ENCODE measurements at regions not wholly inside any gene's neighbourhood (a gene's known extent, or its start where the extent isn't known, plus 50 kb on each side); places are given as distances from the start of the nearest gene placed in this dataset.

GRCh38 chr14:31943861-31944255 lies 133.2 kb upstream of the ARHGAP5 start:
- no peak for DNase-seq (ENCODE audit: low read depth, low spot score)

DNA sequence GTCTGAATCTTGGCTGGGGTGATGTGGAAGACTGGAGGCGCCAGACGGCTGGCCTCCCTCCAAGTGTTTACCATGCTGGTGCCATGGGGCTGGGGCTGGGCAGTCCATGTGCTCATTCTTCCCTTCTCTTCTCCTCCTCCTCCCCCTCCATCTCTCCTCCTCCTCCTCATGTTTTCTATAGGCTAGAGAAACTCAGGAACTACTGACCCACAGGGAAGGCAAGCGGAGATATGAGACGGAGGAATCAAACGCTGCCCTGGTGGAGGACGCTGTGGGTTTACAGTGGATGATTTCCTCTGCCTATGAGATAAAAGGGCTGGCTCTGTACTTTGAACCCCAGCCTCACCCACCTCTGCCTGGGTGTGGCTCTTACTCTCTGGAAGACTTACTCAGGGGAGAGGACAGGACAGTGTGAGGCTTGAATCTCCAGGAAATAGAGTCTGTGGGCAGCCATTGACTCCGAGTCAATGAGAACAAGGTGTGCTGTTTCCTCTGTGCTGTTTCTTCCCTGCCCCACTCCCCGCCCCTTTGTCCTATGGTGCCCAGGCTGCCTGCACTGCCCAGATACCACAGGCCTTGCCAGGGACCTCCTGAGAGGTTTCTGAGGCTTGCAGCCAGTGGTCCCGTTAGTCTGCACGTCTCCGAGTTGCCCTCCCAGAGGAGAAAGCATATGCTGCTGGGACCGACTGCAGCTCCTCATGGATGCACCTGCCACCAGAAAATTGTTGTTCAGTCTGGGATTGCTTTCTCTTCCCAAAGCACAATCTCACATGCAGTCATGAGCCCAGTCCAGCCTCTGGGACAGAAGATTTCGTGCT lies 132.6 kb upstream of the ARHGAP5 start:
- DNase-seq (ENCODE audit: low read depth, low spot score): no peak

DNA sequence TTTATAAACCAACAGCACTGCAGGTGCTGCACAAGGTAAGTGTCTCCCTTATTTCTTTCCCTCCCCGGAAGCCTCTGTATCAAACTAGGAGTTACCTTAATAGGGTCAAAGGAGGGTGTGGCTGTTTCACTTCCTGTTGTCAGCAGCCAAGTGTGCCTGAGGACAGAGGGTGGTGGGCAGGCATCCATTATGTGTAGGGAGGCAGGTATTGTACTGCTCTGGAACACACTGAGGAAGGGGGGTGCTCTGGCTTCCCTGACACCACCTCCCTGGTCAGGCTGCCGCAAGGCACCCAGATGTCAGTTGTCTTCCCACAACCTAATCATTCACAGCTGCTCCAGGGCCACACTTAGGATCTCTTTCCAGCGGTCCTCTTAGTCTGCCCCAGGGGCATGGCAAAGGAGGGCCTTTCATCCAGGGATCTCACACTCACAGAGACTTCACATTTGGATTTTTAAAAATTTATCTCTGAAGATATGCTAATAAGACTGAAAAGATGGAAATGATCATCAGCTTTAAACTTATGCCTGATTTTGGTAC lies 132.0 kb upstream of the ARHGAP5 start:
- no peak for DNase-seq (ENCODE audit: low read depth, low spot score)

- no peak for DNase-seq (ENCODE audit: low read depth, low spot score)
Measured at GRCh38 chr14:31945701-31946100, 131.4 kb upstream of the ARHGAP5 start.

DNA sequence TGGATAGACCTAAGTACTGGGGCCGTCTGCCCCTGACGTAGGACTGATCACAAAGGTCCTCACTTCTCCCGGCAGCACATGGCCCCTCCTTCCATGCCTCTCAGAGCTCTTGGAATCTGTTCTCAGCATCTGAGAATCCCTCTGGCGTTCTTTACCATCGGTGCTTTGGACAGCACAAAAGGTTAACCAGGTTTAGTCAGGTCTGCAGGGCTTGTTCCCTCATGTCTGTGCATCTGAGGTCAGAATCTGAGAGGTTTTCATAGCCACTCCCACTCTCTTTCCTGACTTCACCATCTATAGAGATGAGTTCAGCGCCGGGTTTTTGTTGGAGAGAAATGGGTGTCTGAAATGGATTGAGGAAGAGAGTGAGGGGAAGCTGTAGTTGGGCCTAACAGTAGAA lies 130.0 kb upstream of the ARHGAP5 start:
- no peak for DNase-seq (ENCODE audit: low read depth, low spot score)

DNA sequence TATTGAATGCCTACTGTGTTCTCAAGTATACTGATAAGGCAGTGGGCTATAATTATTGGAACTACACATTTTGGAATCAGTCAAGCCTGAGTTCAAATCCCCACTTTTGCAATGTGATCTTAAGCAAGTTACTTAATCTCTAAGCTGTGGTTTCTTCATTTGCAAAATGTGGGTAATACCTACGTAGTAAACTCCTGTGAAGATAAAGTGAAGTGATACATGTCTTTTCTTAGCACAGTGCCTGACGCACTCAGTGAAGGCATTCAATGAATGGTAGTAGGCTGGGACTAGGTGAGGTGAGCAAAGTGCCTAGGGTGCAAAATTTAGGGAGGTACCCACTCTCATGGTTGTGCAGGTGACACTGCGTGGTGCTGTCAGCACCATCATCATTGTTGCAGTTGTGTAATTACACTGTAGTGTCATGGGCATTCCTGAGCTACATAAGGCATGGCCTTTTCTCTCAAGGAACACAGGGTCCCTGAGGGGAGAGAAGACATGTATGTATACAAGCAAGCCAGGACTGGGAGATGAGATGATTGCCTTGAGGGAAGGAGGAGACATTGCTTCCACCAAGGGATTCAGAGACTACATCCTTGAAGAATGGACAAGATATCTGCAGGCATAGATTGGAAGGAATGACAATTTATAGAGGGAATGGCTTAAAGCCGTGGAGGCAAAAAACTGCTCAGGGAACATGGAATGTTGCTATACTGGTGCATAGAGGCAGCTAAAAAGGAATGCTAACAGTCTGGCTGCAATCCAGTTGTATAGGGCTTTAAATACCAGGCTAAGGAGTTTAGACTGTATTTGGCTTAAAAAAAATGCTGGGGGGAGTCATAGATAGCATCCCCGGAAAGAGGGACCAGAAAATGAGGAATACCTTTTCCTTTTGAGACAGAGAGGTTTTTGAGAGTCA lies 129.2 kb upstream of the ARHGAP5 start:
- DNase-seq (ENCODE audit: low read depth, low spot score): peak; percentile 26

- peak; percentile 18 for DNase-seq (ENCODE audit: low read depth, low spot score)
Measured at GRCh38 chr14:31949709-31950108, 127.4 kb upstream of the ARHGAP5 start.

- no peak for DNase-seq (ENCODE audit: low read depth, low spot score)
Measured at GRCh38 chr14:31950331-31950730, 126.8 kb upstream of the ARHGAP5 start.

DNA sequence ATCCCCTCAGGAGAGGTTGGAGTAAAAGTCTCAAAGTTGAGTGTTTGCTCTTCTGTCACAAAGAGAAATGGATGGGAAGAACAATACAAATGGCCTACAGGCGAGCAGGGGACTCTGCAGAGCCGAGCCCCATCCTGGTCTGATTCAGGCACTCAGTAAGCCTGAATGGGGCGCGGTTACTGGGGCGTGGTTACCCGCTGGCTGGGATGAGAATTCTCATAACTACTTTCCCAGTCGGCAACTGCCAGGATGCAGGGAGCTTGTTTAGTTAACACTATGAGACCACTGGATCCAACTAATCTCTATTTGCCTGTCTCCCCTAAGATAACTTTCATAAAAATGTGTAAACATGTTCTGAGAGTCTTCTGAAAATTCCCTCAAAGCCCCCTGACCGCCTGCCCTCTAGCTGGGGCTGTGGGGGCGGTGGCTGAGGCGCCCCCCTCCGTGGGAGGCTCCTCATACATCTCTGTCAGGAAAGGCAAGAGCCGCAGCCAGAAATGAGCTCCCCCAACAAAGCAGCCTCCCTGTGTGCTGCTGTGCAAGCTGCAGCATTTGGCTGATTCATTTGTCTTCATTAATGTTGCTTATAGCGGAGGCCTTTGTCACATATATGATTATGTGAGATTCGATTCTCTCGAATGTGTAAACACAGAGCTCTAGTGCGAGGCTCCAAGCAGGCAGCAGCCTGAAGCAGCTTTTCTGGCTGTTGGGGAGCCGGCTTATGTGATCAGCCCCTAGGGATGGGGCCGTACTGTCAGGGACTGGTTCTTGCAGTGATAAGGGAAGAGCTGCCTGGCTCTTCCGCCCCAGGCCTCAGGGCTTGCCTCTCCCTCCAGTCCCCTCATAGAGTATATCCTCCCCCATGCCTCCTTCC lies 126.1 kb upstream of the ARHGAP5 start:
- DNase-seq (ENCODE audit: low read depth, low spot score): peak; percentile 80

DNA sequence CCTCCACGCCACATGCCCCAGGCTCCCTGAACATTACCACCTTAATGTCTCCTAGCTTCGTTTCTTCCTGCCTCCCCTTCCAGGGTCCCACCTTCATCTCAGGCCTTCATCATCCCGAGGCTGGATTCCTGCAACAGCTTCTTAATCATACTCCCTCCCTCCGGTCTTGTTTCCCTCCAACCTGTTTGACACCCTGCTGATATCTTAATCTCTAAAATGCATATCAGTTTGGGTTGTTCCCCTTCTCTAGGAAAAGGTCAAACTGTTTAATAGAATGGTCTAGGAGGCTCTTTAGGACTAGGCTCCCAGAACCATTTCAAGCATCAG lies 125.5 kb upstream of the ARHGAP5 start:
- DNase-seq (ENCODE audit: low read depth, low spot score): no peak

- DNase-seq (ENCODE audit: low read depth, low spot score): no peak
Measured at GRCh38 chr14:31952573-31952972, 124.5 kb upstream of the ARHGAP5 start.

DNA sequence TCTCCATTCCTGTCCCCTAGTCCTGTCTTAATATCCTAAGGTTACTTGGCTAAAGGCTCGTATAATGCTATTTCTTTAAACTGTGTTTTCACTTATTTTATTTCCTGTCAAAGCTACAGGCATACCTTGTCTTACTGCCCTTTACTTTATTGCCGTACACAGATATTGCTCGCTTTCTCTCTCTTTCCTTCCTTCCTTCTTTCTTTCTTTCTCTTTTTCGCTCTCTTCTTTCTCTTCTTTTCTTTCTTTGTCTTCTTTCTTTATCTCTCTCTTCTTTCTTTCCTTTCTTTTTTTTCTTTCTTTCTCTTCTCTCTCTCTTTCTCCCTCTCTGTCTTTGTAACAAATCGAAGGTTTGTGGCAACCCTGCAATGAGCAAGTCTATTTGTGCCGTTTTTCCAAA lies 123.9 kb upstream of the ARHGAP5 start:
- no peak for DNase-seq (ENCODE audit: low read depth, low spot score)

DNA sequence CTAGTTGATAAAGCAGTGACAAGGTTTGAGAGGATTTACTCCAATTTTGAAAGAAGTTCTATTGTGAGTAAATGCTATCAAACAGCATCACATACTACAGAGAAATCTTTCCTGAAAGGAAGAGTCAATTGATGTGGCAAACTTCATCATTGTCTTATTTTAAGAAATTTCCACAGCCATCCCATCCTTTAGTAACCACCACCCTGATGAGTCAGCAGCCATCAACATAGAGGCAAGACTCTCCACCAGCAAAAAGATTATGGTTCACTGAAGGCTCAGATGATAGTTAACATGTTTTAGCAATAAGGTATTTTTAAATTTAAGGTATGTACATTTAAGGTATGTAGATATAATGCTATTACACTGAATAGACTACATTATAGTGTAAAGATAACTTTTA lies 122.1 kb upstream of the ARHGAP5 start:
- DNase-seq (ENCODE audit: low read depth, low spot score): no peak

DNA sequence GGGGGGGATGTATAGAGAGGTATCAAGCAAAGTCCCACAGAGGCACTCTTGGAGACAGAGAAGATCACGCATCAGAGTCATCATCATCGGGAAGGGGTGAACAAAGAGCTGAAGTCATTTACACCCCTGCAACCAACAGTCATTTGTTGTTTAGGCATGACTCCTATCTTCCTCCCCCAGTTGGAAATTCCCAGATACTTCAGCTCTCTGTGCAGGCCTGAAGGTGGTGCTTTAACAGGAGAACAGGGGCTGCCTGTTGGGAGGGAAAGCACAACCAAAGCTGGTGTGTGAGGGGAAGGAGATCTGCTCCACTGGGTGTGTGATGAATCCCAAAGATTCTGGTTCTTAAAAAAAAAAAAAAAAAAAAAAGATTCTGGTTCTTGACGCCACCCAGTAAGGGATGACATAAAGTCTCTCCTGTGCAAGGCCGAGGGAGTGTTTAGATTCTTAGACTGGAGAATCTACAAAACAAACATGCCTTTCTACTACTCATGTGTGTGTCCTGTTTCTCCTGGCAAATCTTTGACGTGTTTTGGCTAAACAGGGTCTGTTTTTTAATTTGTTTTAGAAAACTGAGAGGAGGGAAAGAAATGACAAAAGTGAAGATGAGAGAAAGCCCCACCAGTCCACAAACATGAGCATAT lies 121.0 kb upstream of the ARHGAP5 start:
- no peak for DNase-seq (ENCODE audit: low read depth, low spot score)

- no peak for DNase-seq (ENCODE audit: low read depth, low spot score)
Measured at GRCh38 chr14:31957565-31957964, 119.5 kb upstream of the ARHGAP5 start.

GRCh38 chr14:31960039-31960438 lies 117.1 kb upstream of the ARHGAP5 start:
- no peak for DNase-seq (ENCODE audit: low read depth, low spot score)

- DNase-seq (ENCODE audit: low read depth, low spot score): no peak
Measured at GRCh38 chr14:31961896-31962295, 115.2 kb upstream of the ARHGAP5 start.

DNA sequence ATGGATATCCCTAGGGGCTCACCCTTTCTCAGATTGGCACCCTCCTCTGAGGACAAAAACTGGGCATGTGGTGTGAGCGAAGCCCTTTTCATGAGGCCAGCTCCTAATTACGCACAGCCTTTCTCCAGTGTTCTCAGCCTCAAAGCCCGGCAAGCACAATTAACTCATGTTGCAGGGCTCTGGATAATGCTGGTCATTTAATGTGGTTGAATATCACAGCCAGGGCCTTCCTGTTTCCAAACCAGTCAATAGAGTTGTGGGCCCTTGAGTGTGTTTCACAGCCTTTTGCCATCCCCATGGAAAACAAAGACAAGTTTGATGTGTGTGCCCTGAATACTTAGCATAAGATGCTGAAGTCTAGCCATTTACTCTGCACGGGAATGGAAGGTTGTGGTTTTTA lies 114.2 kb upstream of the ARHGAP5 start:
- DNase-seq (ENCODE audit: low read depth, low spot score): no peak

DNA sequence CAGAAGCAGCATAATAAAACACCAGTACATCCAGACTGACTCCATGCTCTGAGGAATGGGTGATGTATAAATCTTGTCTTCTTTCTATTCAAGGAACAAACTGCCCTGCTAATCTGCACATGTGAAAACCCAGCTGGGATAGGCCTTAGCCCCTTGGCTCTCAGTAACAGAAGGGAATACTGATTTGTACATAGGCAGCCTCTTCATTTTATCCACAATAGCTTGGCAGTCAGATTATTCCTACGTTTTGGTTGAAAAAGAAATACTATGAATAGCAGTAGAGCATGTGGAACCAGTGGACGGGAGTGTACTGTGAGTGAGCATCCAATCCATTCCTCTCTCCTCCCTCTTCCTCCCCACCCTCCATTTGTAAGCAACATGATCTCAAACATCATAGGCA lies 113.5 kb upstream of the ARHGAP5 start:
- DNase-seq (ENCODE audit: low read depth, low spot score): no peak

GRCh38 chr14:31964490-31964889 lies 112.6 kb upstream of the ARHGAP5 start:
- DNase-seq (ENCODE audit: low read depth, low spot score): no peak

- DNase-seq (ENCODE audit: low read depth, low spot score): no peak
Measured at GRCh38 chr14:31965071-31965734, 111.9 kb upstream of the ARHGAP5 start.

All from ELF-1 (cell line).